ENCODE measurements at regions not wholly inside any gene's neighbourhood (a gene's known extent, or its start where the extent isn't known, plus 50 kb on each side); places are given as distances from the start of the nearest gene placed in this dataset.

GRCh38 chr9:695252-695651, 146.2 kb upstream of the DMRT1 start:
- DNase-seq: no peak

GRCh38 chr9:696332-697323, 144.9 kb upstream of the DMRT1 start:
- peak; percentile 85 for DNase-seq

GRCh38 chr9:698276-698675, 143.2 kb upstream of the DMRT1 start:
- DNase-seq: peak; percentile 64

- no peak for DNase-seq
Observed at GRCh38 chr9:698954-699353, 142.5 kb upstream of the DMRT1 start.

GRCh38 chr9:699396-699795, 142.1 kb upstream of the DMRT1 start:
- DNase-seq: no peak

GRCh38 chr9:700365-701282, 140.9 kb upstream of the DMRT1 start:
- DNase-seq: no peak

- DNase-seq: peak; percentile 58
Observed at GRCh38 chr9:703392-703791, 138.1 kb upstream of the DMRT1 start.

- no peak for DNase-seq
Observed at GRCh38 chr9:706073-706472, 135.4 kb upstream of the DMRT1 start.

- DNase-seq: peak; percentile 69
Observed at GRCh38 chr9:706606-707459, 134.7 kb upstream of the DMRT1 start.

GRCh38 chr9:708182-708550, 133.3 kb upstream of the DMRT1 start:
- DNase-seq: no peak

- DNase-seq: no peak
Observed at GRCh38 chr9:708551-709432, 132.7 kb upstream of the DMRT1 start.

GRCh38 chr9:710951-711745, 130.3 kb upstream of the DMRT1 start:
- no peak for DNase-seq

GRCh38 chr9:711761-712553, 129.5 kb upstream of the DMRT1 start:
- no peak for DNase-seq

GRCh38 chr9:712643-713042, 128.9 kb upstream of the DMRT1 start:
- no peak for DNase-seq

GRCh38 chr9:713091-713490, 128.4 kb upstream of the DMRT1 start:
- no peak for DNase-seq

- DNase-seq: no peak
Observed at GRCh38 chr9:714675-715074, 126.8 kb upstream of the DMRT1 start.

- DNase-seq: peak; percentile 29
Observed at GRCh38 chr9:715300-715699, 126.2 kb upstream of the DMRT1 start.

- no peak for DNase-seq
Observed at GRCh38 chr9:715743-716400, 125.6 kb upstream of the DMRT1 start.

- DNase-seq: no peak
Observed at GRCh38 chr9:717722-718121, 123.8 kb upstream of the DMRT1 start.
